GM23338 (cell line): ENCODE measurements at regions not wholly inside any gene's neighbourhood (a gene's known extent, or its start where the extent isn't known, plus 50 kb on each side); places are given as distances from the start of the nearest gene placed in this dataset.

Experiments used
- ATAC-seq: fragments of 200-7000 bp; cut with Tn5 transposase; 3 replicates; pipeline ENCODE4 v1.9.1; 2020
- DNase-seq: peaks from one replicate; pipeline ENCODE4 v3.0.0-alpha.2; 2015; ENCODE audit warnings: low spot score
- H2AFZ ChIP-seq: fragments of 200-600 bp; sonication (generic); 2 replicates; pipeline ENCODE4 v1.8.0; 2016; ENCODE audit warnings: antibody characterized with exemption, mild to moderate bottlenecking, moderate library complexity
- H3F3A ChIP-seq: fragments of 200-600 bp; sonication (generic); replicated peaks from 2 replicates; pipeline ENCODE4 v1.8.0; 2017; ENCODE audit warnings: antibody characterized with exemption, mixed run types, low read depth
- H3K27ac ChIP-seq: fragments of 200-600 bp; sonication (generic); 2 replicates; pipeline ENCODE4 v1.6.1; 2016; ENCODE audit warnings: low read depth
- H3K27me3 ChIP-seq: fragments of 200-600 bp; sonication (generic); 2 replicates; pipeline ENCODE4 v1.8.0; 2016; ENCODE audit warnings: mild to moderate bottlenecking, mixed run types, moderate library complexity; ENCODE audit not compliant: insufficient read depth
- H3K36me3 ChIP-seq: fragments of 200-600 bp; sonication (generic); 2 replicates; pipeline ENCODE4 v1.8.0; 2016; ENCODE audit warnings: mild to moderate bottlenecking; ENCODE audit not compliant: insufficient read depth
- H3K4me1 ChIP-seq: fragments of 200-600 bp; sonication (generic); 2 replicates; pipeline ENCODE4 v1.8.0; 2016; ENCODE audit warnings: mild to moderate bottlenecking, moderate library complexity; ENCODE audit not compliant: insufficient read depth
- H3K4me2 ChIP-seq: fragments of 200-600 bp; sonication (generic); 2 replicates; pipeline ENCODE4 v1.7.1; 2017; ENCODE audit warnings: mixed run types
- H3K4me3 ChIP-seq: fragments of 200-600 bp; sonication (generic); 2 replicates; pipeline ENCODE4 v1.6.1; 2016; ENCODE audit warnings: mixed run types
- H3K79me2 ChIP-seq: fragments of 200-600 bp; sonication (generic); replicated peaks from 2 replicates; pipeline ENCODE4 v1.8.0; 2017; ENCODE audit warnings: mild to moderate bottlenecking; ENCODE audit not compliant: insufficient read depth
- H3K9me2 ChIP-seq: fragments of 200-600 bp; sonication (generic); 2 replicates; pipeline ENCODE4 v1.8.0; 2017; ENCODE audit not compliant: insufficient read depth
- H4K20me1 ChIP-seq: fragments of 200-600 bp; sonication (generic); replicated peaks from 2 replicates; pipeline ENCODE4 v1.8.0; 2017; ENCODE audit warnings: mild to moderate bottlenecking; ENCODE audit not compliant: insufficient read depth
- H3K27ac Mint-ChIP-seq: 2 replicates; pipeline ENCODE4 v1.8.0; 2020; ENCODE audit warnings: inconsistent platforms, mild to moderate bottlenecking, moderate library complexity, mixed read lengths
- H3K27me3 Mint-ChIP-seq: 3 replicates; pipeline ENCODE4 v1.8.0; 2022; ENCODE audit warnings: low read depth, mild to moderate bottlenecking, moderate library complexity, mixed read lengths, inconsistent platforms; ENCODE audit not compliant: insufficient read depth, poor library complexity
- H3K36me3 Mint-ChIP-seq: 3 replicates; pipeline ENCODE4 v1.8.0; 2021; ENCODE audit warnings: low read depth, mild to moderate bottlenecking, inconsistent platforms, moderate library complexity, mixed read lengths
- H3K4me1 Mint-ChIP-seq: 3 replicates; pipeline ENCODE4 v1.8.0; 2020; ENCODE audit warnings: mild to moderate bottlenecking, inconsistent platforms, mixed read lengths
- H3K4me3 Mint-ChIP-seq: 3 replicates; pipeline ENCODE4 v1.8.0; 2021; ENCODE audit warnings: moderate library complexity, mild to moderate bottlenecking, inconsistent platforms, mixed read lengths
- H3K9me3 Mint-ChIP-seq: 3 replicates; pipeline ENCODE4 v1.8.0; 2020; ENCODE audit warnings: moderate library complexity, mild to moderate bottlenecking, inconsistent platforms, mixed read lengths
- CREB1 ChIP-seq: fragments of 250-450 bp; sonication (Bioruptor Pico); IDR thresholded peaks from 2 replicates; pipeline ENCODE4 v1.5.0; 2020; ENCODE audit warnings: low read depth, mild to moderate bottlenecking, moderate library complexity
- CTCF ChIP-seq, 2 experiments: fragments of 200-600 bp in 1 of 2; sonication (generic) in 1 of 2; conservative IDR thresholded peaks; 2 replicates each; pipeline versions ENCODE4 v1.5.1 to v1.6.1; 2016 to 2017; ENCODE audit warnings: antibody characterized with exemption in 2 of 2, low read depth in 2 of 2, mild to moderate bottlenecking in 2 of 2, moderate library complexity in 1 of 2
- ETS1 ChIP-seq: IDR thresholded peaks from 2 replicates; pipeline ENCODE4 v1.6.1; 2016; ENCODE audit warnings: antibody characterized with exemption
- EZH2phosphoT487 ChIP-seq: fragments of 200-600 bp; sonication (generic); IDR thresholded peaks from one replicate; pipeline ENCODE4 v1.8.1; 2018; ENCODE audit warnings: antibody characterized with exemption; ENCODE audit not compliant: unreplicated experiment
- NANOG ChIP-seq: IDR thresholded peaks from 2 replicates; pipeline ENCODE4 v1.6.1; 2016; ENCODE audit warnings: antibody characterized with exemption, borderline replicate concordance
- POLR2AphosphoS5 ChIP-seq: IDR thresholded peaks from 2 replicates; pipeline ENCODE4 v1.6.1; 2016; ENCODE audit warnings: antibody characterized with exemption, low read depth
- STAT1 ChIP-seq: IDR thresholded peaks from one replicate; pipeline ENCODE4 v1.6.1; 2016; ENCODE audit warnings: antibody characterized with exemption; ENCODE audit not compliant: unreplicated experiment
- ZNF331 ChIP-seq: fragments of 250-450 bp; sonication (Bioruptor Pico); IDR thresholded peaks from 2 replicates; pipeline ENCODE4 v1.5.0; 2020; ENCODE audit warnings: low read depth, mild to moderate bottlenecking, moderate library complexity
- ZNF462 ChIP-seq: fragments of 250-450 bp; sonication (Bioruptor Pico); IDR thresholded peaks from 2 replicates; pipeline ENCODE4 v1.5.0; 2020; ENCODE audit warnings: mild to moderate bottlenecking, moderate library complexity

GRCh38 chr4:140315970-140316369, 57.5 kb upstream of the SCOC start:
- Mint-ChIP-seq H3K9me3 (peaks cover 3% of the 10 kb centered on the region; the same call in 2 of the 3 replicates), H3K4me3 (peak overlapping the region; percentile 13; the same call in 2 of the 3 replicates), H3K36me3 (no peaks in the 10 kb centered on the region), H3K27me3 (peaks cover 37% of the 10 kb centered on the region), H3K4me1 (peaks cover 33% of the 10 kb centered on the region), H3K27ac (no peak overlapping the region)
- H3K4me2 ChIP-seq, result 0 out of 2 replicates have a peak overlapping the region, but pooled peaks have one; percentile 19
- H4K20me1 ChIP-seq, result peaks cover 3% of the 10 kb centered on the region; the same call in 1 of the 2 replicates
- no peak for TF ChIP-seq ZNF331 (CRISPR knock-in tag)
- peak; percentile 87 for TF ChIP-seq NANOG
- peak; percentile 25; the same call in 1 of the 2 replicates for TF ChIP-seq POLR2AphosphoS5
- H3K9me2 ChIP-seq, result no peaks in the 10 kb centered on the region
- H3F3A ChIP-seq, result no peaks in the 10 kb centered on the region
- no peaks in the 10 kb centered on the region for H3K36me3 ChIP-seq
- ATAC-seq (peak; percentile 97), DNase-seq (peak; percentile 80)
- no peak overlapping the region for H2AFZ ChIP-seq
- no peaks in the 10 kb centered on the region for H3K79me2 ChIP-seq
- peaks cover 49% of the 10 kb centered on the region for H3K27me3 ChIP-seq
- no peak overlapping the region for H3K27ac ChIP-seq
- peaks cover 27% of the 10 kb centered on the region for H3K4me1 ChIP-seq
- no peak overlapping the region for H3K4me3 ChIP-seq

DNA sequence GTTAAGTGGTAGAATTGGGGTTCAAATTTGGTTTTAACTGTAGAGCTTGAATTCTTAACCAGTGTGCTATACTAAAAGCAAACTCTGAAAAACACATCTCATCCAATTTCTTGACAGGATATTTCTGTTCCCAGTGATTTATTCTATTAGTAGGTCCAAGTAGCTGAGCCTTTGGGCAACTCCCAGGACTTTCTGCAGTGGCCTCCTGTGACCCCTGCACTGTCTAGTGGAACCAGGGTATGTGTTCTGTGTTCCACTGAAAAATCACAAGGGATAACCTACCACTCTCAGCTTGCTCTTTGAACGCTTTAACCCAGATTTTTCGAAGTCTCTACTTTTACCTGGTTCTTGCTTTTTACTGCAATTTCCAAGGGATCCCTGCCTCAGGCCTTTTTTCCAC, 58.0 kb upstream of the SCOC start:
- Mint-ChIP-seq H3K9me3 (peaks cover 3% of the 10 kb centered on the region; the same call in 2 of the 3 replicates), H3K4me3 (no peak overlapping the region), H3K4me1 (peaks cover 32% of the 10 kb centered on the region), H3K27me3 (peaks cover 36% of the 10 kb centered on the region), H3K27ac (no peak overlapping the region), H3K36me3 (no peaks in the 10 kb centered on the region)
- DNase-seq (no peak), ATAC-seq (no peak; the same call in 2 of the 3 replicates)
- Histone ChIP-seq H3K36me3 (no peaks in the 10 kb centered on the region), H3K4me1 (peaks cover 27% of the 10 kb centered on the region), H3K27me3 (peaks cover 49% of the 10 kb centered on the region), H2AFZ (no peak overlapping the region), H3F3A (no peaks in the 10 kb centered on the region), H3K4me2 (0 out of 2 replicates have a peak overlapping the region, but pooled peaks have one; percentile 7), H3K9me2 (no peaks in the 10 kb centered on the region), H3K79me2 (no peaks in the 10 kb centered on the region), H3K4me3 (no peak overlapping the region), H4K20me1 (peaks cover 3% of the 10 kb centered on the region; the same call in 1 of the 2 replicates), H3K27ac (no peak overlapping the region)
- no peak for TF ChIP-seq NANOG
- no peak for TF ChIP-seq POLR2AphosphoS5
- TF ChIP-seq STAT1, result no peak
- no peak for TF ChIP-seq ETS1
- no peak for TF ChIP-seq CTCF (conservative IDR thresholded peaks at IDR 0.05; ENCODE audit: low read depth in 2 of 2)
- TF ChIP-seq ZNF462, result no peak
- TF ChIP-seq EZH2phosphoT487, result no peak
- no peak for TF ChIP-seq CREB1 (CRISPR knock-in tag)
